PC-3 (cell line): ENCODE measurements at regions not wholly inside any gene's neighbourhood (a gene's known extent, or its start where the extent isn't known, plus 50 kb on each side); places are given as distances from the start of the nearest gene placed in this dataset.
"Not testable (repeated sequence)": the region's sequence is repeated elsewhere in the genome, so short reads cannot be mapped to it uniquely, and the experiment has no call there.

Source experiments
- ATAC-seq: fragments of 200-7000 bp; cut with Tn5 transposase; 2 replicates; pipeline ENCODE4 v1.9.1; 2020; ENCODE audit warnings: mild to moderate bottlenecking, moderate library complexity
- BruUV-seq: library from RNA; stranded (reverse); fragments of 400-500 nt; replicated peaks from 2 replicates; lab custom pipeline; 2021; lab: Mats Ljungman, UMichigan
- CTCF ChIA-PET: fragments of 300-600 bp; sonication (Branson Sonifier 250); formaldehyde crosslinking; loops from one replicate; lab custom pipeline; 2022; ENCODE audit warnings: antibody characterized with exemption; lab: Charles Lee
- POLR2A ChIA-PET: fragments of 300-600 bp; sonication (Branson Sonifier 250); formaldehyde crosslinking; loops from one replicate; lab custom pipeline; 2022; ENCODE audit warnings: antibody characterized with exemption; ENCODE audit not compliant: unreplicated experiment; lab: Charles Lee
- DNase-seq: peaks from one replicate; pipeline ENCODE4 v3.0.0-alpha.2; 2015
- H2AFZ ChIP-seq: fragments of 300-600 bp; sonication (generic); 2 replicates; pipeline ENCODE4 v1.6.0; 2016; ENCODE audit warnings: antibody characterized with exemption, low read length
- H3F3A ChIP-seq: fragments of 300-600 bp; sonication (generic); one replicate; pipeline ENCODE4 v1.6.0; 2017; ENCODE audit warnings: antibody characterized with exemption, low read length, control low read depth, mild to moderate bottlenecking; ENCODE audit not compliant: unreplicated experiment
- H3K27ac ChIP-seq: fragments of 300-600 bp; sonication (generic); 2 replicates; pipeline ENCODE4 v1.5.1; 2016; ENCODE audit warnings: mild to moderate bottlenecking, low read length
- H3K27me3 ChIP-seq: fragments of 300-600 bp; sonication (generic); 2 replicates; pipeline ENCODE4 v1.6.1; 2016; ENCODE audit warnings: low read length, mixed read lengths
- H3K36me3 ChIP-seq: fragments of 300-600 bp; sonication (generic); 2 replicates; pipeline ENCODE4 v1.6.1; 2016; ENCODE audit warnings: low read depth, mixed run types, low read length, mixed read lengths
- H3K4me1 ChIP-seq: fragments of 300-600 bp; sonication (generic); 2 replicates; pipeline ENCODE4 v1.5.1; 2016; ENCODE audit warnings: low read length; ENCODE audit not compliant: insufficient read depth
- H3K4me2 ChIP-seq: fragments of 300-600 bp; sonication (generic); 2 replicates; pipeline ENCODE4 v1.6.0; 2016; ENCODE audit warnings: low read length
- H3K4me3 ChIP-seq: fragments of 300-600 bp; sonication (generic); 2 replicates; pipeline ENCODE4 v1.5.1; 2016; ENCODE audit warnings: mild to moderate bottlenecking, low read length, mixed read lengths
- H3K79me2 ChIP-seq: fragments of 300-600 bp; sonication (generic); 2 replicates; pipeline ENCODE4 v1.6.1; 2017; ENCODE audit warnings: low read length, mixed read lengths
- H3K9ac ChIP-seq: fragments of 300-600 bp; sonication (generic); 2 replicates; pipeline ENCODE4 v1.6.0; 2016; ENCODE audit warnings: mild to moderate bottlenecking, low read length
- H3K9me2 ChIP-seq: fragments of 300-600 bp; sonication (generic); replicated peaks from 2 replicates; pipeline ENCODE4 v1.6.1; 2016; ENCODE audit warnings: mixed run types, low read length, mixed read lengths
- H3K9me3 ChIP-seq: fragments of 300-600 bp; sonication (generic); 2 replicates; pipeline ENCODE4 v1.6.1; 2016; ENCODE audit warnings: low read length, mixed read lengths
- H4K20me1 ChIP-seq: fragments of 300-600 bp; sonication (generic); 2 replicates; pipeline ENCODE4 v1.6.1; 2016; ENCODE audit warnings: low read length, mixed read lengths
- EZH2 ChIP-seq: fragments of 300-600 bp; sonication (generic); IDR thresholded peaks from one replicate; pipeline ENCODE4 v1.6.1; 2017; ENCODE audit warnings: antibody characterized with exemption, mild to moderate bottlenecking, low read length; ENCODE audit not compliant: unreplicated experiment
- EZH2phosphoT487 ChIP-seq: fragments of 300-600 bp; sonication (generic); IDR thresholded peaks from 2 replicates; pipeline ENCODE4 v1.6.1; 2018; ENCODE audit warnings: mild to moderate bottlenecking, antibody characterized with exemption, low read length, borderline replicate concordance
- intact Hi-C: fragments of 100-400 bp; cut with micrococcal nuclease; formaldehyde crosslinking; loops from 2 replicates; pipeline ENCODE4 v1.9.0; 2023
- TF ChIP-seq, protein P1 (sequence below): fragments of 300-600 bp; sonication (generic); conservative IDR thresholded peaks from 2 replicates; pipeline ENCODE4 v1.5.1; 2017; ENCODE audit warnings: antibody characterized with exemption, low read depth, mild to moderate bottlenecking, low read length

DNA sequence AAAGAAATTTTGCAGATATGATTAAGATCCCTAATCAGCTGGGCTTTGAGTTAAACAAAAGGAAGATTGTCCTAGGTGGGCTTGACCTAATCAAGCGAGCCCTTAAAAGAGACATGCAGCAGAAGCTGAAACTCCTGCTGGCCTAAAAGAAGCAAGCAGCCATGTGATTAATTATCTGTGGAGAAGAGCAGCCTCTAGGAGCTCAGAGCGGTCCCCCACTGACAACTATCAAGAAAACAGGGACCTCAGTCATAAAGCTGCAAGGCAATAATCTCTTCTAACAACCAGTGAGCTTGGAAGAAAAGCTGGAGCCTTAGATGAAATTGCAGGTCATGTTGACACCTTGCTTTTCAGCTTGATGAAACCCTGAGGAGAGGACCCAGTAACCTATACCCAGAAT lies 288.9 kb upstream of the CLEC14A start:
- H3K79me2 ChIP-seq: no peaks in the 10 kb centered on the region
- H3K36me3 ChIP-seq: no peaks in the 10 kb centered on the region
- DNase-seq: no peak
- H3K9me2 ChIP-seq: no peaks in the 10 kb centered on the region
- H3K9me3 ChIP-seq: no peaks in the 10 kb centered on the region
- H3K27ac ChIP-seq: no peak overlapping the region
- no peaks in the 10 kb centered on the region for H3F3A ChIP-seq
- no peaks in the 10 kb centered on the region for H3K4me1 ChIP-seq
- intact Hi-C loops: no loop called here
- TF ChIP-seq, protein P1, sequence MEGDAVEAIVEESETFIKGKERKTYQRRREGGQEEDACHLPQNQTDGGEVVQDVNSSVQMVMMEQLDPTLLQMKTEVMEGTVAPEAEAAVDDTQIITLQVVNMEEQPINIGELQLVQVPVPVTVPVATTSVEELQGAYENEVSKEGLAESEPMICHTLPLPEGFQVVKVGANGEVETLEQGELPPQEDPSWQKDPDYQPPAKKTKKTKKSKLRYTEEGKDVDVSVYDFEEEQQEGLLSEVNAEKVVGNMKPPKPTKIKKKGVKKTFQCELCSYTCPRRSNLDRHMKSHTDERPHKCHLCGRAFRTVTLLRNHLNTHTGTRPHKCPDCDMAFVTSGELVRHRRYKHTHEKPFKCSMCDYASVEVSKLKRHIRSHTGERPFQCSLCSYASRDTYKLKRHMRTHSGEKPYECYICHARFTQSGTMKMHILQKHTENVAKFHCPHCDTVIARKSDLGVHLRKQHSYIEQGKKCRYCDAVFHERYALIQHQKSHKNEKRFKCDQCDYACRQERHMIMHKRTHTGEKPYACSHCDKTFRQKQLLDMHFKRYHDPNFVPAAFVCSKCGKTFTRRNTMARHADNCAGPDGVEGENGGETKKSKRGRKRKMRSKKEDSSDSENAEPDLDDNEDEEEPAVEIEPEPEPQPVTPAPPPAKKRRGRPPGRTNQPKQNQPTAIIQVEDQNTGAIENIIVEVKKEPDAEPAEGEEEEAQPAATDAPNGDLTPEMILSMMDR: no peak
- TF ChIP-seq EZH2 (no peak), EZH2phosphoT487 (no peak)
- H4K20me1 ChIP-seq: no peaks in the 10 kb centered on the region
- H3K4me3 ChIP-seq: no peak overlapping the region
- H3K4me2 ChIP-seq: no peak overlapping the region
- no peak overlapping the region for H2AFZ ChIP-seq
- no peak overlapping the region for H3K9ac ChIP-seq
- BruUV-seq: no TSS peak
- H3K27me3 ChIP-seq: peaks cover 19% of the 10 kb centered on the region
- CTCF ChIA-PET: no interaction called here
- POLR2A ChIA-PET: no interaction called here
- no peak for ATAC-seq

DNA sequence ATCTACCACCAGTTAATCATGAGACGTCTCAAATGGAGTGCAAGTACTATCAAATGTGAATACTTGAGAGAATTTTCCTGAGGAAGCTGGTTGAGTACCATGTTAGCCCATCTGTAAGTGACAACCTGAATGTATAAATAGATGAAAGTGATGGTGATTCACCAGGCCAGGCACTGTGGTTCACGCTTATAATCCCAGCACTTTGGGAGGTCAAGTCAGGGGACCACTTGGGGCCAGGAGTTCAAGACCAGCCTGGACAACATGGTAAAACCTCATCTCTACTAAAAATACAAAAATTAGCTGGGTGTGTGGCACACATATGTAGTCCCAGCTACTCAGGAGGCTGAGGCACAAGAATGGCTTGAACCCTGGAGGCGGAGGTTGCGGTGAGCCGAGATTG lies 288.0 kb upstream of the CLEC14A start:
- H3K4me3 ChIP-seq, H3F3A ChIP-seq, H3K36me3 ChIP-seq, H2AFZ ChIP-seq, CTCF ChIA-PET, H3K9me3 ChIP-seq, H3K4me2 ChIP-seq, POLR2A ChIA-PET, H4K20me1 ChIP-seq, intact Hi-C loops, DNase-seq, H3K9ac ChIP-seq, BruUV-seq, H3K79me2 ChIP-seq, H3K9me2 ChIP-seq, ATAC-seq, H3K27ac ChIP-seq, H3K4me1 ChIP-seq: not testable (repeated sequence)
- H3K27me3 ChIP-seq: peaks cover 13% of the 10 kb centered on the region

DNA sequence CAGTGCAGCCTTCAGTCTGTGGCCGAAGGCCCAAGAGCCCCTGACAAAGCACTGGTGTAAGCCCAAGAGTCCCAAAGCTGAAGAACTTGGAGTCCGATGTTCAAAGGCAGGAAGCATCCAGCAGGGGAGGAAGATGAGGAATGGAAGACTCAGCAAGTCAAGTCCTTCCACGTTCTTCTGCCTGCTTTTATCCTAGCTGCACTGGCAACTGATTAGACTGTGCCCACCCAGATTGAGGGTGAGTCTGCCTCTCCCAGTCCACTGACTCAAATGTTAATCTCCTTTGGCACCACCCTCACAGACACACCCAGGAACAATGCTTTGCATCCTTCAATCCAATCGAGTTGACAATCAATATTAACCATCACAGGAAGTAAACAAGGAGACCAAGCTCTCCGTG lies 282.2 kb upstream of the CLEC14A start:
- POLR2A ChIA-PET, H3K9me2 ChIP-seq, H3F3A ChIP-seq, H3K27ac ChIP-seq, DNase-seq, H3K4me1 ChIP-seq, H3K9ac ChIP-seq, H3K4me2 ChIP-seq, BruUV-seq, intact Hi-C loops, H3K79me2 ChIP-seq, H3K9me3 ChIP-seq, CTCF ChIA-PET, H3K36me3 ChIP-seq, H2AFZ ChIP-seq, H3K4me3 ChIP-seq, H4K20me1 ChIP-seq, ATAC-seq: not testable (repeated sequence)
- H3K27me3 ChIP-seq: peaks cover 13% of the 10 kb centered on the region

DNA sequence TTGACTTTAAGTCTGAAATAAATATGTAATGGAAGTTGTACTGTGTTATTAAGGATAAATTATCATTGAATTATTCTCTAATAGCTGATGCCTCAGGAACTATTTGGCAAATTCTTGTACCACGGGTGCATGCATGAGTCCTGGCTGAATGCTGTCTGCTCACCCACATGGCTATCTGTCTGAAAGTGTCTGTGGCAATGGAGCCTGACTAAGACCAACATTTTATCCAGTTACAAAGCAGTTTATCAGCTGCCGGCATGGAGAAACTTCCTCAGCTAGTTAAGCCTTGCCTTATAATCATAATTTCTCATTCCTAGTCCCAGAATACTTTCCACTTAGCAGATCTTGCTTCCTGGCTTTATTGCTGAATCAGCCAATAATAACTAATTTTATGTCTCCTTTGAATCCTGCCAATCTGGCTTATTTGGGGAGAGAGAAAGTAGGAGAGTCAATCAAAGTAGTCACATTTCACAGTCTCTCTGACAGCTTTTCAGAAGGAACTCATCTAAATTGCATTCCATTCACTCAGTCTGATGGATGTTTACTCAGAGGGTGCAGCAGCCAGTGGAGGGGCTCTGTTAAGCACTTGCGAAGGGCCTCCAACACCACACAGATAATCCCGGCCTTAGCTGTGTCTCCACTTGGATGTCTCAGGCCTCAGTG lies 280.6 kb upstream of the CLEC14A start:
- Histone ChIP-seq H3K4me2 (no peak overlapping the region), H3K4me1 (no peaks in the 10 kb centered on the region), H3K9me3 (no peaks in the 10 kb centered on the region), H2AFZ (no peak overlapping the region), H3K27ac (no peak overlapping the region), H3K36me3 (no peaks in the 10 kb centered on the region), H3F3A (no peaks in the 10 kb centered on the region), H4K20me1 (no peaks in the 10 kb centered on the region), H3K79me2 (no peaks in the 10 kb centered on the region), H3K9me2 (no peaks in the 10 kb centered on the region), H3K27me3 (peaks cover 5% of the 10 kb centered on the region; the same call in 1 of the 2 replicates), H3K4me3 (no peak overlapping the region), H3K9ac (no peak overlapping the region)
- intact Hi-C loops: no loop called here
- DNase-seq: no peak
- ChIA-PET POLR2A (no interaction called here), CTCF (no interaction called here)
- no peak for ATAC-seq
- TF ChIP-seq EZH2phosphoT487: no peak
- TF ChIP-seq EZH2: no peak
- TF ChIP-seq, protein P1: no peak
- no TSS peak for BruUV-seq
